Prostate gland (tissue), 2 donors: ENCODE measurements at regions not wholly inside any gene's neighbourhood (a gene's known extent, or its start where the extent isn't known, plus 50 kb on each side); places are given as distances from the start of the nearest gene placed in this dataset.

ENCODE experiments used
- DNase-seq: peaks from one replicate; pipeline ENCODE4 v3.0.0-alpha.2; 2019; ENCODE audit warnings: low spot score
- H3K27ac ChIP-seq, 2 donors: fragments of 200-600 bp; sonication (generic); 2 replicates each; pipeline ENCODE4 v1.5.1; 2017 to 2019
- H3K27me3 ChIP-seq: fragments of 200-600 bp; sonication (generic); replicated peaks from 2 replicates; pipeline ENCODE4 v1.5.1; 2019; ENCODE audit not compliant: insufficient read depth
- H3K36me3 ChIP-seq, 2 donors: fragments of 200-600 bp; sonication (generic); 1 replicate in 1 of 2; 2 replicates in 1 of 2; pipeline versions ENCODE4 v1.5.1 to v1.8.1; 2017 to 2019
- H3K4me1 ChIP-seq: fragments of 200-600 bp; sonication (generic); replicated peaks from 2 replicates; pipeline ENCODE4 v1.5.1; 2019
- H3K4me3 ChIP-seq, 2 donors: fragments of 200-600 bp; sonication (generic); 2 replicates each; pipeline ENCODE4 v1.5.1; 2017 to 2019
- H3K9me3 ChIP-seq: fragments of 200-600 bp; sonication (generic); 2 replicates; pipeline ENCODE4 v1.5.1; 2017
- POLR2A ChIP-seq: fragments of 450-650 bp; IDR thresholded peaks from one replicate; pipeline ENCODE4 v1.6.1; 2016; ENCODE audit warnings: antibody characterized with exemption, mild to moderate bottlenecking
- POLR2AphosphoS5 ChIP-seq: sonication (generic); formaldehyde crosslinking; IDR thresholded peaks from one replicate; pipeline ENCODE4 v1.6.1; 2017; ENCODE audit warnings: antibody characterized with exemption
- WGBS: methylation state at CpG from one replicate; pipeline ENCODE4 v1.1.5; 2018; 5-methylcytosine and 5-hydroxymethylcytosine counted together
- intact Hi-C: fragments of 100-400 bp; cut with DNase I; formaldehyde crosslinking; loops from one replicate; pipeline ENCODE4 v1.14.2; 2022
- small RNA-seq, 2 donors: library from RNA; depleted of rRNA; stranded (forward); fragments of <200 nt; gene quantifications; one replicate each; pipeline ENCODE3, GENCODE V24; 2016
- TF ChIP-seq, protein P1 (sequence below), 4 experiments: fragments of 200-600 bp in 2 of 4; fragments of 450-650 bp in 2 of 4; sonication (generic) in 2 of 4; IDR thresholded peaks; 1 replicate in 3 of 4; 2 replicates in 1 of 4; pipeline ENCODE4 v1.5.1; 2016 to 2019; ENCODE audit warnings: antibody characterized with exemption in 4 of 4, mild to moderate bottlenecking in 2 of 4, moderate library complexity in 2 of 4

GRCh38 chr11:47905358-47906059 is 57.4 kb upstream of the NUP160 start:
- Histone ChIP-seq H3K4me1 (no peaks in the 10 kb centered on the region), H3K27ac (no peak overlapping the region), H3K4me3 (no peak overlapping the region), H3K36me3 (no peaks in the 10 kb centered on the region), H3K9me3 (no peaks in the 10 kb centered on the region), H3K27me3 (no peaks in the 10 kb centered on the region)
- TF ChIP-seq, protein P1, sequence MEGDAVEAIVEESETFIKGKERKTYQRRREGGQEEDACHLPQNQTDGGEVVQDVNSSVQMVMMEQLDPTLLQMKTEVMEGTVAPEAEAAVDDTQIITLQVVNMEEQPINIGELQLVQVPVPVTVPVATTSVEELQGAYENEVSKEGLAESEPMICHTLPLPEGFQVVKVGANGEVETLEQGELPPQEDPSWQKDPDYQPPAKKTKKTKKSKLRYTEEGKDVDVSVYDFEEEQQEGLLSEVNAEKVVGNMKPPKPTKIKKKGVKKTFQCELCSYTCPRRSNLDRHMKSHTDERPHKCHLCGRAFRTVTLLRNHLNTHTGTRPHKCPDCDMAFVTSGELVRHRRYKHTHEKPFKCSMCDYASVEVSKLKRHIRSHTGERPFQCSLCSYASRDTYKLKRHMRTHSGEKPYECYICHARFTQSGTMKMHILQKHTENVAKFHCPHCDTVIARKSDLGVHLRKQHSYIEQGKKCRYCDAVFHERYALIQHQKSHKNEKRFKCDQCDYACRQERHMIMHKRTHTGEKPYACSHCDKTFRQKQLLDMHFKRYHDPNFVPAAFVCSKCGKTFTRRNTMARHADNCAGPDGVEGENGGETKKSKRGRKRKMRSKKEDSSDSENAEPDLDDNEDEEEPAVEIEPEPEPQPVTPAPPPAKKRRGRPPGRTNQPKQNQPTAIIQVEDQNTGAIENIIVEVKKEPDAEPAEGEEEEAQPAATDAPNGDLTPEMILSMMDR (IDR thresholded peaks at IDR 0.05): no peak
- TF ChIP-seq POLR2AphosphoS5: no peak
- TF ChIP-seq POLR2A: no peak
- intact Hi-C loops: no loop called here
- no peak for DNase-seq
- WGBS: 93% methylated on average over 22 of the region's 22 CpGs

DNA sequence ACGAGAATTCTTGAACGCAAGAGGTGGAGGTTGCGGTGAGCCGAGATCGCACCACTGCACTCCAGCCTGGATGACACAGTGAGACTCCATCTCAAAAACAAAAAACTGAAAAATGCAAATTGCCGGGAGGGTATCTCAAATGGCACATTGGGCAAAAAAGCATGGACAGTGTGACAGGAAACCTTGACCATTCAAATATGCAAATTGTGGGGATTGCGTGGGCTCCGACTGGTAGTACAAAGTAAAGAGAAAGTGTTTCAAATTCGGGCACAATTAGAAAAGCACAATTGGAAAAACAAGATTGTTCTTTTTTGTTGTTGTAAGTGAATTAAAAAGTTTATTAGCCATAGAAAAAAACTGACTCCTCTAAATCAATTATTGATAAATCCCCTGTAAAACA is 56.7 kb upstream of the NUP160 start:
- Histone ChIP-seq H3K27me3 (no peaks in the 10 kb centered on the region), H3K4me3 (no peak overlapping the region), H3K27ac (no peak overlapping the region), H3K9me3 (no peaks in the 10 kb centered on the region), H3K36me3 (no peaks in the 10 kb centered on the region), H3K4me1 (no peaks in the 10 kb centered on the region)
- DNase-seq: no peak
- WGBS: 92% methylated on average over 9 of the region's 9 CpGs
- intact Hi-C loops: no loop called here
- TF ChIP-seq POLR2AphosphoS5 (no peak), POLR2A (no peak)
- TF ChIP-seq, protein P1 (IDR thresholded peaks at IDR 0.05): no peak

- H3K9me3 ChIP-seq: no peaks in the 10 kb centered on the region
- intact Hi-C loops: no loop called here
- 95% methylated on average over 3 of the region's 3 CpGs for WGBS
Measured at GRCh38 chr11:47904048-47904447, 55.9 kb upstream of the NUP160 start.

GRCh38 chr11:47899801-47900200 is 51.7 kb upstream of the NUP160 start:
- no peaks in the 10 kb centered on the region for H3K27me3 ChIP-seq
- H3K27ac ChIP-seq: no peak overlapping the region
- H3K4me1 ChIP-seq: no peaks in the 10 kb centered on the region
- intact Hi-C loops: no loop called here
- H3K9me3 ChIP-seq: no peaks in the 10 kb centered on the region
- no peak for TF ChIP-seq POLR2A
- TF ChIP-seq POLR2AphosphoS5: no peak
- TF ChIP-seq, protein P1 (IDR thresholded peaks at IDR 0.05): no peak
- no peak for DNase-seq
- no peak overlapping the region for H3K4me3 ChIP-seq
- no peaks in the 10 kb centered on the region for H3K36me3 ChIP-seq
- WGBS: 83% methylated on average over 2 of the region's 2 CpGs

More at GRCh38 chr11:47904048-47904447, 55.9 kb upstream of the NUP160 start:
- no peak overlapping the region for H3K4me3 ChIP-seq
- no peak overlapping the region for H3K27ac ChIP-seq
- no peaks in the 10 kb centered on the region for H3K4me1 ChIP-seq
- no peaks in the 10 kb centered on the region for H3K36me3 ChIP-seq
- DNase-seq: no peak
- TF ChIP-seq, protein P1 (IDR thresholded peaks at IDR 0.05): no peak
- no peak for TF ChIP-seq POLR2AphosphoS5
- no peak for TF ChIP-seq POLR2A
- H3K27me3 ChIP-seq: no peaks in the 10 kb centered on the region

Small RNA genes in the stretch of these regions (small RNA-seq; reads per million reads assigned to genes)
- 0 reads per million in 2 donors for gene AC023232.1
